ENCODE measurements at regions not wholly inside any gene's neighbourhood (a gene's known extent, or its start where the extent isn't known, plus 50 kb on each side); places are given as distances from the start of the nearest gene placed in this dataset.

DNA sequence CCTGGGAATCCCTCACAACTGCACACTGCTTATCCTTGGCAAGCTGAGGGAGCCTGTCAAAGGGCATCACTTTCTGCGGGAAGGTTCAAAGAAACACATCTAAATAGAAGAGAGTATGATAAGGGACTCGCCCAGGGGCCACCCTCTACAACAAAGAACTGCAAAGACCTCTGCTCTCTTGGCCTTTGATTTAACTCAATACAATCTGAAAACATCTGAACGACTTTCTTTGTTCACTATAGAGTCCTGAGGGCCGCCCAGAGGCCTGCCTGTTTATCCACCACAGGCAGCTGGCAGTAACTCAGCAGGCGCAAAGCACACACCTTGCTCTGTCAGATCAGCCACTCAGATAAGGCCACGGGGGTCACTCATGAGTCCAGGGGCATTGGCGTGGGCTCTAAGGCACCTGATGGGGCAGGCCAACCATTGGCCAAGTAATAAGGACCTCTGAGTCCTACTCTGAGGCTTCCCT is 139.3 kb downstream of the UNC5CL start:
- in situ Hi-C loops (cut with MboI; ENCODE audit: low pct_unique_long_range_greater_than_20kb, low sequenced_read_pairs, unreplicated experiment) = no loop called here
- TF ChIP-seq, protein P1, sequence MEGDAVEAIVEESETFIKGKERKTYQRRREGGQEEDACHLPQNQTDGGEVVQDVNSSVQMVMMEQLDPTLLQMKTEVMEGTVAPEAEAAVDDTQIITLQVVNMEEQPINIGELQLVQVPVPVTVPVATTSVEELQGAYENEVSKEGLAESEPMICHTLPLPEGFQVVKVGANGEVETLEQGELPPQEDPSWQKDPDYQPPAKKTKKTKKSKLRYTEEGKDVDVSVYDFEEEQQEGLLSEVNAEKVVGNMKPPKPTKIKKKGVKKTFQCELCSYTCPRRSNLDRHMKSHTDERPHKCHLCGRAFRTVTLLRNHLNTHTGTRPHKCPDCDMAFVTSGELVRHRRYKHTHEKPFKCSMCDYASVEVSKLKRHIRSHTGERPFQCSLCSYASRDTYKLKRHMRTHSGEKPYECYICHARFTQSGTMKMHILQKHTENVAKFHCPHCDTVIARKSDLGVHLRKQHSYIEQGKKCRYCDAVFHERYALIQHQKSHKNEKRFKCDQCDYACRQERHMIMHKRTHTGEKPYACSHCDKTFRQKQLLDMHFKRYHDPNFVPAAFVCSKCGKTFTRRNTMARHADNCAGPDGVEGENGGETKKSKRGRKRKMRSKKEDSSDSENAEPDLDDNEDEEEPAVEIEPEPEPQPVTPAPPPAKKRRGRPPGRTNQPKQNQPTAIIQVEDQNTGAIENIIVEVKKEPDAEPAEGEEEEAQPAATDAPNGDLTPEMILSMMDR (IDR thresholded peaks at IDR 0.05; ENCODE audit: extremely low read depth, insufficient read depth, missing control alignments) = no peak
- no peak for DNase-seq (ENCODE audit: low spot score)

DNA sequence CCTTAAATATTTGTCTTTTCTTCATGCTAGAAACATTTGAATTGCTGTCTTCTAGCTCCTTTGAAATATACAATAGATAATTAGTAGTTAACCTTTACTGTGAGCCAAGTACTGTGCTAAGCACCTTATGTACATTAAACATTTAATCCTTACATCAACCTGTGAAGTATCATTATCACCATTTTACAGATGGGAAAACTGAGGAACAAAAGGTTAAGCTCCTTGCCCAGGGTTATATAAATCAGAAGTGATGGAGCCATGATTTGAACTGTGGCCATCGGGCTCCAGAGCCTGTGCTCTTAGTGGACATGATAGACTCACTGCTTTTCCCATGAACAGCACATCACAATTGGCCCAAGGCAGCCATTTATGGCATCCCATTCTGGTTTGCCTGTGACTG is 140.9 kb downstream of the UNC5CL start:
- TF ChIP-seq, protein P1 (IDR thresholded peaks at IDR 0.05; ENCODE audit: extremely low read depth, insufficient read depth, missing control alignments) = no peak
- in situ Hi-C loops (cut with MboI; ENCODE audit: low pct_unique_long_range_greater_than_20kb, low sequenced_read_pairs, unreplicated experiment) = no loop called here
- no peak for DNase-seq (ENCODE audit: low spot score)

DNA sequence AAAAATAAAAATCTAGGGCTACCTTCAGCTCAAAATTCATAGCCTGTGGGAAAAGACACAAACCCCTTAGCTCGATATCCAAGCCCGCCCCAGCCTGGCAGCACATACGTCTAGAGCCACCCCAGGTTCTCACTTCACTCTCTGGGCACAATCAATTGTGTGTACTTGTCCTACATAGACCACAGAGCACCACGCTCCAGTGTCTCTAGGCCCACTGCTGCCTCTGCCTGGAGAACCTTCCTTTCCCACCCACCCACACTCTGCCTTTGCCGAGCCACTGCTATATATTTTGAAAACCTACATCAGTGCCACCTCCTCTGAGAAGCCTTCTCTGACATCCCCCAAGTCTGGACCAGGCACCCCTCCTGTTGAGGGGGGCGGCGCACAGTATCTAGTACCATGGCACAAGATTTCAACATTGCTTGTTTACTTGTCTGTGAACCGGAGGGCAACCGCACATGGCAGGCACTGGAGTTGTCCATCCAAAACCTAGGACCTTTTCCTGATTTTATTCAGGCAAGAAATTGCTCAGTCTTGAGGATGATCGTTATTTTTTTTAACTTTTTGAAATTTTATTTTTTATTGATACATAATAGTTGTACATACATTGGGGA is 141.5 kb downstream of the UNC5CL start:
- in situ Hi-C loops (cut with MboI; ENCODE audit: low pct_unique_long_range_greater_than_20kb, low sequenced_read_pairs, unreplicated experiment) = no loop called here

DNA sequence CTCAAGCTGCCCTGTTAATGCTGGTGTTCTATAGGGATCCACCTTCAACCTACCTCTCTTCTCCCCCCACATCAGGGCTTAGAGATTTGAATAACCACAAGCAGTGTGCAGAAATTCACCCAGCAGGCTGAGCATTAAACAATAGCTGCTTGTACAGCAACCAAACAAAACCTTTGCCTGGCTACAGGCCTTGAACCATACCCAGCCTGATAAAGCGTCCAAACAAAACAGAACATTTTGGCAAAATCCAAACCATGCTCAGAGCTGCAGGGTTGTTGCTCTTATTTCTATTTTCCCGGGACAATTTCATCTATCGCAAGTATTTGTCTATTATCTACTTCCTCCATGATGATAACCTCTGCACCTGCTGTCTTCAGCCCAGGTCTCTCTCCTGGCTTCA is 142.3 kb downstream of the UNC5CL start:
- in situ Hi-C loops (cut with MboI; ENCODE audit: low pct_unique_long_range_greater_than_20kb, low sequenced_read_pairs, unreplicated experiment) = no loop called here
- TF ChIP-seq, protein P1 (IDR thresholded peaks at IDR 0.05; ENCODE audit: extremely low read depth, insufficient read depth, missing control alignments) = no peak
- no peak for DNase-seq (ENCODE audit: low spot score)

More for the DNA sequence above, 141.5 kb downstream of the UNC5CL start:
- no peak for DNase-seq (ENCODE audit: low spot score)
- TF ChIP-seq, protein P1 (IDR thresholded peaks at IDR 0.05; ENCODE audit: extremely low read depth, insufficient read depth, missing control alignments) = no peak

DNA sequence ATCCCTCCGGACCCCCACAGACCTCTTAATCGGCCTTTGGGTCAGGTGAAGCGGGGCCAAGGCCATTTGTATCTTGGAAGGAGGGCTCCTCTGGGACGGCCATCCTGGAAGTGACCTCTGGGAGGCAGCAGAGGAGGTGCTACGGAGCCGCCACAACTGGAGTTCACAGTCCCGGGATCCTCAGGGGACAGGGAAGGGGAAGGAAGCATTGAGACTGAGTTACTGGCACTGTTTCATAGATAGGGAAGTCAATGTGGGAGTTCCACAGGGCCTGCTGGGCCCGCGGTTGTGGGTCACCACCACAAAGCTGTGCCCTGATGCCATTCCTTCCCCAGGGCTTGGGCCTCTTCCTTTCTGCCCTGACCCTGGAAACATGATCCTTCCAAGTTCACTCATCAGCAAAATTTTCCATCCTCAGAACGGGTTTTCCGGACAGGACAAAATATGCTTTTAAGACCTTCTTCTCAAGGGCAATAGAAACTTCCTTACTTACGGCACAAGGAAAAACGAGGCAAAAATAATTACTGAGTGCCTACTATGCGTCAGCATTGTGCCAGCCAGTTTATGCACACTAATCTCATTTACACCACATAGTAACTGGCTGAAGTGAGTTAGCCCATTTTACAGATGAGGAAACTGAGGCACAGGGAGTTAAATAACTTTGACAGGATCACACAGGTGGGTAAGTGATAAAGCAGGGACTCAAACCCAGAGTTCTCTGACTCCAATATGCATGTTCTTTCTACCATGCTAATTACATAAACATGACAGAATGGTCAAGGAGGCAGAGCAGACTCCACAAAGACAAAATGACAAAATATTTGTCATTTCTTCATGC is 143.8 kb downstream of the UNC5CL start:
- TF ChIP-seq, protein P1 (IDR thresholded peaks at IDR 0.05; ENCODE audit: extremely low read depth, insufficient read depth, missing control alignments) = no peak
- no peak for DNase-seq (ENCODE audit: low spot score)
- in situ Hi-C loops (cut with MboI; ENCODE audit: low pct_unique_long_range_greater_than_20kb, low sequenced_read_pairs, unreplicated experiment) = no loop called here

DNA sequence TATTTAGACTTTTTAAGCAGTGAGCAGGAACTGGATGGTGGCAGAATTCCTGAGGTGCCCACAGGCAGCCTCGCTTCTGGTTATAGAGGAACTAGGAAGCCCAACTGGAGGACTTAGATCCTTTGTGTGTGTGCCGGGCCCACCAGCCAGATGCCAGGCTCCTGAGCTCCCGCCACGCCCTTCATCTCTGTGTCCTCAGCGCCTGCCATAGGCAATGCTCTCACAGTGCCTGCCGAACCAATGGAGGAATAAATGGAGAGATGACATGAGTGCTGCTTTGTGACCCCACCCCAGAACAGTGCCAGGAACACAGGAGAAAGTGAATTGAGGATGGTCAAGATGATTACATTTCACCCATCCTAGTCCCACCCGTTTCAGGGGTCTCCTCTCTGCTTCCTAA is 146.0 kb downstream of the UNC5CL start:
- DNase-seq (ENCODE audit: low spot score) = no peak
- in situ Hi-C loops (cut with MboI; ENCODE audit: low pct_unique_long_range_greater_than_20kb, low sequenced_read_pairs, unreplicated experiment) = no loop called here
- TF ChIP-seq, protein P1 (IDR thresholded peaks at IDR 0.05; ENCODE audit: extremely low read depth, insufficient read depth, missing control alignments) = no peak
